H9 (cell line): ENCODE measurements at regions not wholly inside any gene's neighbourhood (a gene's known extent, or its start where the extent isn't known, plus 50 kb on each side); places are given as distances from the start of the nearest gene placed in this dataset.

Experiments
- DNase-seq: peaks from one replicate; pipeline ENCODE4 v3.0.0-alpha.2; 2017
- H2AFZ ChIP-seq: one replicate; pipeline ENCODE4 v1.6.1; 2013; ENCODE audit warnings: mild to moderate bottlenecking, low read length, control low read depth, moderate library complexity
- H2AK5ac ChIP-seq: 2 replicates; pipeline ENCODE4 v1.6.1; 2013; ENCODE audit warnings: low read length, control low read depth, mixed read lengths; ENCODE audit not compliant: insufficient read length
- H2BK120ac ChIP-seq: one replicate; pipeline ENCODE4 v1.6.1; 2013; ENCODE audit warnings: low read depth, mild to moderate bottlenecking, low read length, control low read depth, inconsistent platforms; ENCODE audit not compliant: poor library complexity, severe bottlenecking
- H2BK12ac ChIP-seq: 2 replicates; pipeline ENCODE4 v1.6.1; 2013; ENCODE audit warnings: low read length, control low read depth, mixed read lengths, low read depth; ENCODE audit not compliant: insufficient read length
- H2BK15ac ChIP-seq: 2 replicates; pipeline ENCODE4 v1.6.1; 2013; ENCODE audit warnings: low read depth, low read length, control low read depth
- H2BK20ac ChIP-seq: one replicate; pipeline ENCODE4 v1.6.1; 2013; ENCODE audit warnings: low read depth, mild to moderate bottlenecking, low read length, control low read depth, inconsistent platforms; ENCODE audit not compliant: poor library complexity, severe bottlenecking
- H2BK5ac ChIP-seq: 2 replicates; pipeline ENCODE4 v1.6.1; 2013; ENCODE audit warnings: low read length, control low read depth, mixed read lengths; ENCODE audit not compliant: insufficient read length
- H3K14ac ChIP-seq: 2 replicates; pipeline ENCODE4 v1.6.1; 2013; ENCODE audit warnings: low read length, control low read depth; ENCODE audit not compliant: insufficient read depth
- H3K18ac ChIP-seq: 2 replicates; pipeline ENCODE4 v1.6.1; 2013; ENCODE audit warnings: low read depth, mild to moderate bottlenecking, mixed read lengths, low read length, control low read depth; ENCODE audit not compliant: insufficient read length
- H3K23ac ChIP-seq: 2 replicates; pipeline ENCODE4 v1.6.1; 2013; ENCODE audit warnings: low read length, control low read depth, mixed read lengths, low read depth; ENCODE audit not compliant: insufficient read length
- H3K23me2 ChIP-seq: 2 replicates; pipeline ENCODE4 v1.6.1; 2013; ENCODE audit warnings: low read depth, mild to moderate bottlenecking, mixed read lengths, low read length, control low read depth; ENCODE audit not compliant: insufficient read length, poor library complexity, severe bottlenecking
- H3K27ac ChIP-seq: 2 replicates; pipeline ENCODE4 v1.5.1; 2013; ENCODE audit warnings: low read length, control low read depth, mixed read lengths, low read depth; ENCODE audit not compliant: insufficient read length
- H3K27me3 ChIP-seq: 2 replicates; pipeline ENCODE4 v1.6.1; 2013; ENCODE audit warnings: low read length, control low read depth, inconsistent platforms; ENCODE audit not compliant: insufficient read depth
- H3K4ac ChIP-seq: 2 replicates; pipeline ENCODE4 v1.6.1; 2013; ENCODE audit warnings: low read depth, mild to moderate bottlenecking, control low read depth, inconsistent platforms, low read length, moderate library complexity
- H3K4me1 ChIP-seq: 2 replicates; pipeline ENCODE4 v1.6.1; 2013; ENCODE audit warnings: low read length, control low read depth, inconsistent platforms; ENCODE audit not compliant: insufficient read depth
- H3K4me2 ChIP-seq: 2 replicates; pipeline ENCODE4 v1.6.1; 2013; ENCODE audit warnings: low read length, control low read depth, mixed read lengths; ENCODE audit not compliant: insufficient read length, insufficient read depth
- H3K56ac ChIP-seq: 2 replicates; pipeline ENCODE4 v1.6.1; 2013; ENCODE audit warnings: low read depth, mild to moderate bottlenecking, mixed read lengths, low read length, control low read depth; ENCODE audit not compliant: insufficient read length
- H3K79me1 ChIP-seq: 2 replicates; pipeline ENCODE4 v1.6.1; 2013; ENCODE audit warnings: low read depth, mild to moderate bottlenecking, moderate library complexity, low read length, control low read depth, inconsistent platforms; ENCODE audit not compliant: insufficient read depth, poor library complexity, severe bottlenecking
- H3K79me2 ChIP-seq: 2 replicates; pipeline ENCODE4 v1.6.1; 2013; ENCODE audit warnings: low read length, control low read depth, inconsistent platforms; ENCODE audit not compliant: insufficient read depth
- H3K9ac ChIP-seq: 2 replicates; pipeline ENCODE4 v1.6.1; 2013; ENCODE audit warnings: low read length, control low read depth, mixed read lengths; ENCODE audit not compliant: insufficient read length; ENCODE audit errors: extremely low read depth
- H3K9me3 ChIP-seq: one replicate; pipeline ENCODE4 v1.6.1; 2013; ENCODE audit warnings: low read depth, low read length, inconsistent platforms; ENCODE audit not compliant: control insufficient read depth
- H3T11ph ChIP-seq: one replicate; pipeline ENCODE4 v1.6.1; 2013; ENCODE audit warnings: mild to moderate bottlenecking, low read length, control low read depth, inconsistent platforms
- H4K20me1 ChIP-seq: one replicate; pipeline ENCODE4 v1.6.1; 2013; ENCODE audit not compliant: control insufficient read depth, insufficient read length, insufficient read depth
- H4K5ac ChIP-seq: 2 replicates; pipeline ENCODE4 v1.6.1; 2013; ENCODE audit warnings: low read depth, mild to moderate bottlenecking, mixed read lengths, low read length, control low read depth; ENCODE audit not compliant: insufficient read length
- H4K8ac ChIP-seq: replicated peaks from 2 replicates; pipeline ENCODE4 v1.6.1; 2013; ENCODE audit warnings: low read length, control low read depth, mixed read lengths, low read depth; ENCODE audit not compliant: insufficient read length
- H4K91ac ChIP-seq: 2 replicates; pipeline ENCODE4 v1.6.1; 2013; ENCODE audit warnings: low read depth, mild to moderate bottlenecking, moderate library complexity, mixed read lengths, low read length, control low read depth; ENCODE audit not compliant: insufficient read length
- H3K27ac Mint-ChIP-seq, 3 experiments: 2 replicates in 2 of 3; 3 replicates in 1 of 3; pipeline ENCODE4 v1.8.0; 2020 to 2021; ENCODE audit warnings: mixed read lengths in 3 of 3, mild to moderate bottlenecking in 1 of 3, moderate library complexity in 1 of 3
- H3K27me3 Mint-ChIP-seq: 2 replicates; pipeline ENCODE4 v1.8.0; 2021; ENCODE audit warnings: low read depth, mild to moderate bottlenecking, moderate library complexity, mixed read lengths
- H3K36me3 Mint-ChIP-seq, 3 experiments: 2 replicates in 2 of 3; 3 replicates in 1 of 3; pipeline ENCODE4 v1.8.0; 2020 to 2021; ENCODE audit warnings: low read depth in 3 of 3, mixed read lengths in 3 of 3; ENCODE audit not compliant: insufficient read depth in 1 of 3
- H3K4me1 Mint-ChIP-seq, 2 experiments: 2 replicates each; pipeline ENCODE4 v1.8.0; 2020; ENCODE audit warnings: mixed read lengths in 2 of 2
- H3K4me3 Mint-ChIP-seq, 2 experiments: 2 replicates in 1 of 2; 3 replicates in 1 of 2; pipeline ENCODE4 v1.8.0; 2020 to 2021; ENCODE audit warnings: mild to moderate bottlenecking in 2 of 2, mixed read lengths in 2 of 2, moderate library complexity in 1 of 2
- H3K9me3 Mint-ChIP-seq, 2 experiments: 2 replicates in 1 of 2; 3 replicates in 1 of 2; pipeline ENCODE4 v1.8.0; 2020; ENCODE audit warnings: mild to moderate bottlenecking in 2 of 2, mixed read lengths in 2 of 2, moderate library complexity in 1 of 2
- CTCF ChIP-seq: fragments of 200-600 bp; sonication (generic); conservative IDR thresholded peaks from 3 replicates; pipeline ENCODE4 v1.8.0; 2021; ENCODE audit warnings: antibody characterized with exemption, mild to moderate bottlenecking
- WGBS: extraction: QIAGEN DNeasy Blood & Tissue Kit; methylation state at CpG from one replicate; pipeline ENCODE4 v1.1.7; 2013; ENCODE audit warnings: missing lambda C conversion rate, low lambda C conversion rate, mixed read lengths; ENCODE audit not compliant: insufficient read length; ENCODE audit errors: extremely low coverage; 5-methylcytosine and 5-hydroxymethylcytosine counted together

GRCh38 chrX:20374900-20375438, 108.3 kb upstream of the RPS6KA3 start:
- H3K36me3 Mint-ChIP-seq = peaks cover 0 to 3% (median 0%) of the 10 kb centered on the region in 3 experiments; a peak in 2 of 7 replicates
- H3K79me1 ChIP-seq = no peaks in the 10 kb centered on the region
- WGBS = no CpG with 5 or more reads among the region's 4 CpGs
- no peaks in the 10 kb centered on the region for H3K4me1 ChIP-seq
- H2BK120ac ChIP-seq = no peak overlapping the region
- H3K27ac Mint-ChIP-seq = no peak overlapping the region
- no peak overlapping the region for H2BK5ac ChIP-seq
- H3K9me3 ChIP-seq = peaks cover 38% of the 10 kb centered on the region
- H3K4me3 Mint-ChIP-seq = no peak overlapping the region
- no peak overlapping the region for H4K8ac ChIP-seq
- no peak overlapping the region for H4K91ac ChIP-seq
- no peak overlapping the region for H2AFZ ChIP-seq
- no peak for TF ChIP-seq CTCF
- H2AK5ac ChIP-seq = no peak overlapping the region
- H3K4me2 ChIP-seq = no peak overlapping the region
- no peaks in the 10 kb centered on the region for H3K23me2 ChIP-seq
- no peak overlapping the region for H3T11ph ChIP-seq
- H4K5ac ChIP-seq = no peak overlapping the region
- no peaks in the 10 kb centered on the region; the same call in none of the 2 replicates for H3K27me3 Mint-ChIP-seq
- no peak overlapping the region for H3K23ac ChIP-seq
- H3K27ac ChIP-seq = no peak overlapping the region
- H3K14ac ChIP-seq = no peak overlapping the region
- H2BK12ac ChIP-seq = no peak overlapping the region
- no peaks in the 10 kb centered on the region for H3K4me1 Mint-ChIP-seq
- no peaks in the 10 kb centered on the region for H3K79me2 ChIP-seq
- no peak overlapping the region for H3K18ac ChIP-seq
- no peak for DNase-seq
- no peaks in the 10 kb centered on the region for H3K27me3 ChIP-seq
- no peak overlapping the region for H3K9ac ChIP-seq
- peaks cover 54 to 70% of the 10 kb centered on the region in 2 experiments for H3K9me3 Mint-ChIP-seq
- no peak overlapping the region for H2BK15ac ChIP-seq
- no peaks in the 10 kb centered on the region for H4K20me1 ChIP-seq
- H2BK20ac ChIP-seq = no peak overlapping the region
- H3K56ac ChIP-seq = no peak overlapping the region
- H3K4ac ChIP-seq = no peak overlapping the region
